GM21786 (cell line): ENCODE measurements at regions not wholly inside any gene's neighbourhood (a gene's known extent, or its start where the extent isn't known, plus 50 kb on each side); places are given as distances from the start of the nearest gene placed in this dataset.
"Not testable (repeated sequence)": the region's sequence is repeated elsewhere in the genome, so short reads cannot be mapped to it uniquely, and the experiment has no call there.

ENCODE experiments used
- ATAC-seq: cut with Tn5 transposase; IDR thresholded peaks from one replicate; pipeline ENCODE4 v1.9.1; 2021; ENCODE audit not compliant: unreplicated experiment

GRCh38 chr3:66629150-66629981, 128.5 kb upstream of the LRIG1 start:
- no peak for ATAC-seq

DNA sequence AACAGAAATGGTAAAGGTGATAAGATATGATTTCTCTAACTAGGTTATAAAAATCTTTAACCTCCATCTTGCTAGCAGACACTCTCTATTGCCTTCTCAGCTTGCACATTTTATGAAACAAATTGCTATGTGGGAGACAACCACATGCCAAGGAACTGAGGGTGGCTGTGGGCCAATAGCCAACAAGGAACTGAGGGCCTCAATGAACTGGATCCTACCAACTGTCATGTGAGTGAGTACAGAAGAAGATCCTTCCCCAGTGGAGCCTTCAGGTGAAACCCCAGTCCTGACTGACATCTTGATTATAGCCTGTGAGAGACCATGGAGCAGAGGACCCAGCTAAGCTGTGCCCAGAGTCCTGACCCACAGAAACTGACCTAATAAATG, 129.2 kb upstream of the LRIG1 start:
- no peak for ATAC-seq

GRCh38 chr3:66633402-66634381, 132.9 kb upstream of the LRIG1 start:
- no peak for ATAC-seq

- no peak for ATAC-seq
Observed at GRCh38 chr3:66638717-66639116, 137.9 kb upstream of the LRIG1 start.

- no peak for ATAC-seq
Observed at GRCh38 chr3:66639809-66640356, 139.1 kb upstream of the LRIG1 start.

GRCh38 chr3:66642019-66642418, 141.2 kb upstream of the LRIG1 start:
- no peak for ATAC-seq

DNA sequence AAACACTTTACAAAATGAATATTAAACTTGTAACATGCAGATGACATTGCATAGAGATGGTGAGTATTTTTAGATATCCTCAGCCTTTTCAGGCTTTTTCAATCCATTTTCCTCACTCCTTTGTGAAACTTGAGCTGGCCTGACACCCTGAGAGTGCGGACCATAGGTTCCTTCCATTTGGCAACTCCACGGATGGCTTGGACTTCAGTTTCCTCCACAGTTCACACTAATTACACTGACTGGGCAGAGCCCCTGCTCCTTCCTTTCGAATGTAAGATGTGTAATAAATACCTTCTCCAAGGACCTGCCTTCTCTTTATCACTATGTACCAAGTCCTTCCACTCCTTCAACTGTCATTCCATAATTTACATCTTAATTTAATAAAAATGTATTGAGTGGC, 141.7 kb upstream of the LRIG1 start:
- ATAC-seq, result no peak

- no peak for ATAC-seq
Observed at GRCh38 chr3:66644549-66644948, 143.7 kb upstream of the LRIG1 start.

- no peak for ATAC-seq
Observed at GRCh38 chr3:66648975-66649374, 148.2 kb upstream of the LRIG1 start.

DNA sequence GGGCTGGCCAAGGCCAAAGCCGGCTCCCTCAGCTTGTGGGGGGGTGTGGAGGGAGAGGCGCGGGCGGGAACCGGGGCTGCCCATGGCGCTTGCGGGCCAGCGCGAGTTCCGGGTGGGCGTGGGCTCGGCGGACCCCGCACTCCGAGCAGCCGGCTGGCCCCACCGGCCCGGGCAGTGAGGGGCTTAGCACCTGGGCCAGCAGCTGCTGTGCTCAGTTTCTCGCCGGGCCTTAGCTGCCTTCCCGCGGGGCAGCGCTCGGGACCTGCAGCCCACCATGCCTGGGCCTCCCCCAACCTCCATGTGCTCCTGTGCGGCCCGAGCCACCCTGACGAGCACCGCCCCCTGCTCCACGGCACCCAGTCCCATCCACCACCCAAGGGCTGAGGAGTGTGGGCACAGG, 150.7 kb upstream of the LRIG1 start:
- ATAC-seq, result not testable (repeated sequence)

DNA sequence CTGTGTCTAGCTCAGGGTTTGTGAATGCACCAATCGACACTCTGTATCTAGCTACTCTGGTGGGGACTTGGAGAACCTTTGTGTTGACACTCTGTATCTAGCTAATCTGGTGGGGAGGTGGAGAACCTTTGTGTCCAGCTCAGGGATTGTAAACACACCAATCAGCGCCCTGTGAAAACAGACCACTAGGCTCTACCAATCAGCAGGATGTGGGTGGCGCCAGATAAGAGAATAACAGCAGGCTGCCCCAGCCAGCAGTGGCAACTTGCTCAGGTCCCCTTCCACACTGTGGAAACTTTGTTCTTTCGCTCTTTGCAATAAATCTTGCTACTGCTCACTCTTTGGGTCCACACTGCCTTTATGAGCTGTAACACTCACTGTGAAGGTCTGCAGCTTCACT, 151.3 kb upstream of the LRIG1 start:
- ATAC-seq, result not testable (repeated sequence)

- ATAC-seq, result no peak
Observed at GRCh38 chr3:66655044-66655443, 154.2 kb upstream of the LRIG1 start.

- ATAC-seq, result no peak
Observed at GRCh38 chr3:66655671-66656070, 154.8 kb upstream of the LRIG1 start.

DNA sequence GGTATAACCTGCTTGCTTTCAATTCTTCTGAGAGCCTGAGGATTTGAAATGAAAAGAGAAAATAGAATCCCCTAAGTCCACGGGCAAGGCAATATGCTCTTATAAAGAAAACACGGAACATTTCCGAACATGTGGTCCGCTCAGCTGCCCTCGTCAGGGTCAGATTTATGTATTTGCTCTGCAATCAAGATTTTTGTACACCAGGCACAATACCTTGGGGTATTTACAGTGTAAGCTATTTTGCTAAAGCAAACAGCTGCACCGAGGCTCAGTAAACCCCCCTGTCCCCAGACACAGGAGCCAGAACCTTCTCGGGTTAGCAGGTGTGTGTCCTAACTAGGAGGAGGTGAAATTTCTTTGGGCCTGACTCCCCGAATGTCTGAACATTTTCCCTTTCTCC, 155.8 kb upstream of the LRIG1 start:
- no peak for ATAC-seq

DNA sequence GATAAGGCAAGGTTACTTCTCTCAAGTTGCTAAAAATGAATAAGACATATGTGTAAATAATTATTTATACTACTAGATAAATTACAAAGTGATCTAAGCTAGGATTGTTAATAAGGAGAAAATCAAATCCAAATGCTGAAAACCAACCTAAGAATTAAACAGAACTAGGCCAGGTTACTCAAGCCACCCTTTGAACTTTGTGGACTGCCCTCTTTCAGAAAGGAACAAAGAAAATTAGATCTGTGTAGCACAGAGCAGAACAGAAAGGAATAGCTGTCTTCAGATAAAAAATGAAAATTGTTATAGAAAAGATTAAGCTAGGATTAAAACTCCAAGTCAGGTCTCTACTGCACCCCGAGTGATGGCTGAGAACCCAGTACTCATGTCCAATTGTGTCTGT, 158.2 kb upstream of the LRIG1 start:
- no peak for ATAC-seq

DNA sequence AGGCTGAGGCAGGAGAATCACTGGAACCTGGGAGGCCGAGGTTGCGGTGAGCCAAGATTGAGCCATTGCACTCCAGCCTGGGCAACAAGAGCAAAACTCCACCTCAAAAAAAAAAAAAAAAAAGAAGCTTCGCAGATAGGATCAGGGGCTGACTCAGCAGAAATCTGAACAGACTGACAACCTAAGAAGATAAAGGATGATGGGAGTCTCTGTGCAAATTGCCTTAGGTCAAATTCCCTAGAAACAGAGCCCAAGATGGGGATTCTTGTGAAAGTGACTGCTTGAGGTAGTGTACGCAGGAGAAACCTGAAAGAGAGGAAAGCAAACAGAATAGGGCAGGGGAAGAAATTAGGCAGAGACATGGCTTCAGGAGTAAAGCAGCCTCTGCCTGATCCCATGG, 160.8 kb upstream of the LRIG1 start:
- ATAC-seq, result no peak

GRCh38 chr3:66662894-66663293, 162.1 kb upstream of the LRIG1 start:
- no peak for ATAC-seq

GRCh38 chr3:66665021-66665695, 164.3 kb upstream of the LRIG1 start:
- no peak for ATAC-seq

- no peak for ATAC-seq
Observed at GRCh38 chr3:66666362-66666761, 165.5 kb upstream of the LRIG1 start.

- no peak for ATAC-seq
Observed at GRCh38 chr3:66667263-66667662, 166.4 kb upstream of the LRIG1 start.

GRCh38 chr3:66671291-66671690, 170.5 kb upstream of the LRIG1 start:
- no peak for ATAC-seq
